T-helper 1 cell (primary cell): ENCODE measurements at regions not wholly inside any gene's neighbourhood (a gene's known extent, or its start where the extent isn't known, plus 50 kb on each side); places are given as distances from the start of the nearest gene placed in this dataset.

Experiments used
- DNase-seq, 5 donors: peaks; one replicate each; pipeline ENCODE4 v3.0.0-alpha.2; 2012 to 2020

DNA sequence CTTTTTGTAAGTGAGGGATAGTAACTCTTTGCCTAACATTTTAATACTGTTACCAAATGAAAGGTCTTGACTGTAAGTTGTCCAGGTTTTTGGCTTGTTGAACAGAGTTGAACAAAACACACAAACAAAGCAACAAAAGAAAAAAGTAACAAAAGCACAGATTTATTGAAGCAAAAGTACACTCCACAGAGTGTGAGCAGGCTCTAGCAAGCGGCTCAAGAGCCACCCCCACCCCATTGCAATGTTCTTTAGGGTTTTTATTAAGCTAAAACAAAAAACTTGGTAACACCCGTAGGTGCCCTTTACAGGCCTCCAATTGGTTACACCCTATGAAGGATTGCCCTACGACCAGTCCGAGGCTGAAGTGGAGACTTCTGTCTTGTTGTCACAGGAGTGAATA is 197.4 kb upstream of the MAP3K1 start:
- DNase-seq = no peak

GRCh38 chr5:56616454-56617160 is 198.7 kb upstream of the MAP3K1 start:
- no peak for DNase-seq

DNA sequence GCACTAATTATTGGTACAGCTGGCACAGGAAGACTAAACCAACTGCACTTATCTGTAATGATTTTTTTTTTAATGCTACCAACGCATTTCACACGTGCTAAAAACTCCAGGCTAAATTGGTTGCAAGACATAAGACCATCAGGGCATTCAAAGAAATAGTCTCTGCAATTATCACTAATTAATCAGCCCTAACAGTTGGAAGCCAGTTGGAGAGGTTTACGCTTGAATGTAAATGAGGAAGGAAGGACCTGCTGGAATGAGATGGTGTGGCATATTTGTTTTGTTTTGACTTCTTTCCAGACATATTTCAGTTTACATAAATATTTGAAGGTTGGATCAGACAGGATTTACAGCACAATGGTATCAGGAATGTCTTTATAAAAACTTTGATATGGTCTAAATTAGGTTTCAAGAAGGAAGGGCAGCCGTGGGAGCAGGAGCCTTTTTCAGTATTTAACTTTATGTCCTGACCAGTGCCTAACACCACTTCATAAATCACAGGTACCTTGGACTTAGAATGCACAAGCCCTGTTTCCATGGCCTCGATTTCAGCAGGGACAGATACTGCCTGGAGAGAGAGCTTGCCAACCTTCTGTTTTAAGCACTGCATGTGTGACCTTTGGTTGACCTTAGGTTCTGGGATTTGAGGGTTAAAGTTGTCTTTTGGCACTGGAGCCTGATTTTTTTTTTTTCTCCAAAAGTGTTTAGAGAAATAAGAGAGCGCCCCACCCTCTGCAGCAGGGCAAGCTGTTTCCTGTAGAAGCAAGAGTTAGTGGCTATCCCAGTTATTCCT is 199.8 kb upstream of the MAP3K1 start:
- DNase-seq = no peak

- peak in 1 of 5 donors; percentile 88 for DNase-seq
These were observed 202.6 kb upstream of the MAP3K1 start for GRCh38 chr5:56612759-56613158.

GRCh38 chr5:56612353-56612752 is 203.0 kb upstream of the MAP3K1 start:
- no peak for DNase-seq

DNA sequence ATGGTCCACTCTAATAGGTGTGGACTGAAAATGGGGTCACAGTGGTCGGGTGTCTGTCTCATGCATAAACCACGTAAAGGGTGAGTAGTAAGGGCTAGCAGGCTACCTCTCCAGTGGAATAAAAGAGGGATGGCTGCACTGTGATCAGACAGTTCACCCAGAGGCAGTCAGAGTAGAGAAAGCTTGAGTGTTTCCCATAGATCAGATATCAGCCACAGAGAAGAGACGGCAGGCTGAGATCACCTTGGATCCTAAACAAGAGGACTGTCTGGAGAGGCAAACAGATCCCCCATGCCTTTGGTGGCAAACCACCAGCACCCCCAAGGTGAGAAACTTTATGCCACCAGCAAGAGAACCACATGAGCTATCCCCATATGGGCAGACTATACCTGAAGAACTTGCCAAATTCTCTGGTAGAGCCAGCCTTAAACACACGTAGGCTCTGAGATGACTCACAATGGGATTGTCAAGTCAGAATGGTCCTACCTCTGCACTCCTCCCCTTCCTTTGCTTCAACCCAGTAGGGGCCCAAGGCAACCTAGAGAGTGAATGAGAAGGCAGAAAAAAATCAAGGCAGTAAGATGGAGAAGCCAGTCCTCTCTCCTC is 205.2 kb upstream of the MAP3K1 start:
- DNase-seq = peak in 1 of 5 donors; percentile 91

DNA sequence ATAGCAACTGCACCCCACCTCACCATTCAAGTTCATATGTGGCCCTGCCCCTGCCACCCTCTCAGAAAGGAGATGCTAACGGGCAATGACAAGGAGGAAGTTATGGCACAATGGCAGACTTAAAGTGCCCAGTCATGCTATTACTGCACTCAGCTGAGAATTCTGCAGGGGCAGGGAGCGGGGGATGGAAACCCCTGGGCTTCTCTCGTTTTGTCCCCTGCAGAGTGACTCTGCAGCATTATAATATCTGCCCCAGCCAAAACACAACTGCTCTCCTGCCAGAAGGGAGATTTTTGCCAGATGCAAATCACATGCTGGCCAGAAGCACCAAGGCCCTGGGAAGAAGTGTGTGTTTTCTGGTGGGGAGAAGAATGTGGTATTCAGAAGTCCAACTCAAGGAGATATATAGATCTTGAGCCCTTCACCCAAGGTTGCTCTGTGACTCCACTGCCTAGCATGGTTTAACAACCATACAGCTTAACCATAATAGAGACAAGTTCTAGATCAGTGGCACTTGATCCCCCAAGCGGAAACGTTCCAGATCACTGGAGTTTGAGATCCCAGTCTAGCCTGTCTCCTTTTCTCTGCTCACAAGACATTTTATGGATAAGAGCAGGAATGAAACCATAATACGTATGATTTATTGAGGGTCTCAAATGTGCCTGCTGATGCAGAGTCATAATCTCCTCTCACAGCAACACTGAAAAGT is 207.0 kb upstream of the MAP3K1 start:
- no peak for DNase-seq

GRCh38 chr5:56607551-56607950 is 207.8 kb upstream of the MAP3K1 start:
- no peak for DNase-seq

DNA sequence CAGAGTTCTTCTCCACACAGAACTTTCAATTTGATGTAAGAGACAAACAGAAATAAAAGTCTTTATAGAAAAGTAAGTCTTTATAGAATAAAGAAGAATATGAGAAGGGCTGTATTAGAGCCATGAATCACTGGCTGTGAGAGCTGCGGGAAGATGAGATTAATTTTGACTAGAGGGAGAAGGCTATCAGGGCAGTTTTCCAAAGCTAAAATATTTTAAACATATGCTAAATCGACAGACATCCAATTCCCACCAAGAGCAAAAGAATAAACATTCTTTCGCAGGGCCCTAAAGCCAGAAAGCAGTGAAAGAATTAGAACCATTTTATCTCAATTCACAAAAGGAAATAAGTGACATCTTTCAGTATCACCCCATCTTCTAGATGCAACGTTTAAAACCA is 208.3 kb upstream of the MAP3K1 start:
- no peak for DNase-seq

GRCh38 chr5:56606192-56606591 is 209.2 kb upstream of the MAP3K1 start:
- no peak for DNase-seq

DNA sequence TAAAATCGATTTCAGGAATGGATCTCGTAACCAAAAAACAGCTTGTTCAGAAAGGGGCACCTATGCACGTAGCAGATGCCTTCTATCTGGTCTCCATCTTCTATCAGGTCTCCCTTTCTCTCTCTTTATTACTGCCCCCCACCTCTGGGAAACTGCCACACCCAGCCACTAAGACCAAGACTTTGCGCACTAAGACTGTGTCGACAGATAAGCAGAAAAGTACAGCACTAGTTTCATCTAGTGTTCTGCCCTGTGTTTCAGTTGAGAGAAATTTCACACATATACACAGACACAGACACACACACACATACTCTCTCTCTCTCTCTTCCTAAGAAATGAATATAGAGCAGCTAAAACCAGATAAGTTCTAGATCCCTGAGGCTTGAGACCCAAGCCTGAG is 210.1 kb upstream of the MAP3K1 start:
- no peak for DNase-seq

DNA sequence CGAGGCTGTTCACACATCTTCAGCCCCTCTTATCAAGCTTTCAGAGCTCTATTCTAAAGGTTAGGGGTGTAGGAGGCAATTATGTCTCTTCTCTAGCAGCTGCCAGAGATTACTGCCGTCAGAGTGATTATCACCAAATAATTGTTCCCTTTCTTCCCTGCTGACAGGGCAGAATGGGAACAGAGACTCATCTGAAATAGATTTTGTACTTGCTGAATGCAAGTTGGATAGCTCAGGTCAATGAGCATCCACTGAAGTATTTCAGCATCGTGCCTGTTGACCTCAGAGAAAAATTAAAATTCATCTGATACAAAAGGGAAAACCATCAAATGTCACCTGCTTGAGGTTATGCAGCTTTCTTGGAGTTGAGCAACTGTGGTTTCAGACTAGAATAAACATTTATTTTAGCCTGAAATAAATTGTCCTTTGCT is 213.7 kb upstream of the MAP3K1 start:
- DNase-seq = no peak

GRCh38 chr5:56598941-56599340 is 216.4 kb upstream of the MAP3K1 start:
- DNase-seq = no peak

DNA sequence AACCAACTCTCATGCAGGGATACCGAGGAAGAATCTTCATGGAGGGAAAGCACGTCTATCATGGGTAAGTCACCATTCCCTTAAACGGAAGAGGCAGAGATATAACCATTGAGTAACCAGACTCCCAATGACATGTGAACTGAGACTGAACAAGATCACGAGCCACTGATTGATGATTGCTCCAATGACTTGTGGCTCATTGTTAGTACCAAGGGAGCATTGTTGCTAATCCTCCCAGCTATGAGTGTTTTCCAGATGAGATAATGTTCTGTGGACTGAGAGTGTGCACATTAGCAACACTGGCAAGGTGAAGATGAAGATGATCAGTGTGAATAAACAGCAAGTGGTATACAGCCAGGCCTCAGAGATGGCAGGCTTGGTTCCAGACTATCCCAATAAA is 219.2 kb upstream of the MAP3K1 start:
- DNase-seq = no peak

DNA sequence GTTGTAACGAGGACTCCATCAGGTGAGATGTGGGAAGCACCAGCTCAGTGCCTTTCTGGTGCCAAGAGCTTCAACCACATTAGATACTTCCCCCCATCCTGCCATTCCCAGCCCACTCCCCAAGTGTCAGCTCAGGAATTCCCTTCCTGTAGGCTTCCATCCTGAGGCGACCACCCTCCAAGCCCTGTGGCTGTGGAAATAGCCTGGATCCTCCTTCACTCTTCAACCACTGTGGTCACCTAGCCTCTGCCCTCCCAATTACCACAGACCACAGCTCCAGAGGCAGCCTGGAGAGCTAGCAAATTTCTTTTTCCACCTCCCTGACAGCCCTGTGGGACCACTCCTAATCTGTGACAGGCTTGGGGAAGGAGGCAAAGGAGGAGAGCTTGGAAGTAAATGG is 219.8 kb upstream of the MAP3K1 start:
- no peak for DNase-seq

DNA sequence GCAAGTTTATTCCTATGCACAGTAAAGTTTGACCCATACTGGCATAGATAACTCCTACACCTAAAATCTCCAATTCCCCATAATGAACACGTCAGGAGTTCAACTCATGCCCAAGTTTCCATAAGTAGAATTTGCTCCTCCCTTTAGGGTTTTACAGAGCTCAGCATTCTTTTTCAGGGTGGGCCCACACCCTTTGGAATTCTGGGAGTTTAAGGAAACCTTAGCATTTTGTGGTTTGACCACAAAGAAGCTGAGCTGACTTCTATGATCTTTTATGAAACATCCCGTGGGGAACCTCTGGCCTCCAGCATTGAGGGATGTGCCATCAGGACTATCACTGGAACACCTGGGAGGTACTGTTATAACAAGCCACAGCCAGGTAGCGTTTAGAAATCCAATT is 220.6 kb upstream of the MAP3K1 start:
- DNase-seq = no peak

GRCh38 chr5:56591081-56591480 is 224.3 kb upstream of the MAP3K1 start:
- no peak for DNase-seq

GRCh38 chr5:56589481-56589860 is 225.9 kb upstream of the MAP3K1 start:
- no peak for DNase-seq

GRCh38 chr5:56588636-56589480 is 226.5 kb upstream of the MAP3K1 start:
- peak; percentile 25 to 81 (median 56) for DNase-seq

DNA sequence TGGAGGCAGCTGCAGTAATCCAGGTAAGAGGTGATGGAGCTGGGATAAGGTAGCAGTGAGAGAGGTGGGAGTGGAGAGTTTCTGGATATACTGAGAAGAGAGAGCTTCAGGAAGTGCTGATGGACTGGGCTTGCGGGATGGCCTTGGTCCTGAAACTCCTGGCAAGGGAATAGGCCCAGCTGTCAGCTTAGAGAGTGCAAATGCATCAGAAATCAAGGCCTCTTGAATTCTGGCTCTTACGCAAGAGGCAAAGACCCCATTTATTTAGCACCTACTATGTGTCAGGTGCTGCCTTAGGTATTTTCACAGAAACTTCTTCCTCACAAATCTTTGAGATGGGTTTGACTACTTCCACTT is 227.2 kb upstream of the MAP3K1 start:
- no peak for DNase-seq

DNA sequence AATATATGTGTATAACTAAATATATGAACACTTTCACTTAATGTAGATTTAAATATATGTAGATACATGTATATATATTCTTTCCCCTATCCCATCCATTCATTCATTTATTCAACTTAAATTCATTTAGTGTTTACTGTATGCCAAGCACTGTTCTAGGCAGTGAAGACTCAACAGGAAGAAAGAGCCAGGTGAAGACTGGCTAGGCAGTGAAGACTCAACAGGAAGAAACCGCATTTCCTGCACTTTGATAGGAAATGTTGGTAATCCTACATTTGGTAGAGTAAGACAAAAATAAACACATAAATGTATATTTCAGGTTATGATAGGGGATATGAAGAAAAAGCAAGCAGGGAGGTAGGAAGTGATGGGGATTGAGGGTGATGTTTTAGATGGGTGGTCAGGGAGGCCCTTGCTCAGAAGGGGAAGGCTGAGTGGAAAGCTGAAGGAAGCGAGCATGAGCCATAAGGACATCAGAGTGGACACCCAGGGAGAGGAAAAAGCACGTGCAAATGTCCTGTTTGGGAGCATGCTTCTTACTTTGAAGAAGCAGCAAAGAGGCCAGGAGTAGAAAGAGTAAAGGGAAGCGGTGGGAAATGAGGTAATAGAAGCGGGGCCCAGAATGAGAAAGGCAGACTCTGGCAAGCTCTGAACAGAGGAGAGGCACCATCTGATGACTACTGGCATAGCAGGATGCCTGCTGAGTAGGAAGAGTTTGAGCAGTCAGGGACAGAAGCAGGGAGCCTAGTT is 227.8 kb upstream of the MAP3K1 start:
- DNase-seq = no peak
